ENCODE measurements at regions not wholly inside any gene's neighbourhood (a gene's known extent, or its start where the extent isn't known, plus 50 kb on each side); places are given as distances from the start of the nearest gene placed in this dataset.

DNA sequence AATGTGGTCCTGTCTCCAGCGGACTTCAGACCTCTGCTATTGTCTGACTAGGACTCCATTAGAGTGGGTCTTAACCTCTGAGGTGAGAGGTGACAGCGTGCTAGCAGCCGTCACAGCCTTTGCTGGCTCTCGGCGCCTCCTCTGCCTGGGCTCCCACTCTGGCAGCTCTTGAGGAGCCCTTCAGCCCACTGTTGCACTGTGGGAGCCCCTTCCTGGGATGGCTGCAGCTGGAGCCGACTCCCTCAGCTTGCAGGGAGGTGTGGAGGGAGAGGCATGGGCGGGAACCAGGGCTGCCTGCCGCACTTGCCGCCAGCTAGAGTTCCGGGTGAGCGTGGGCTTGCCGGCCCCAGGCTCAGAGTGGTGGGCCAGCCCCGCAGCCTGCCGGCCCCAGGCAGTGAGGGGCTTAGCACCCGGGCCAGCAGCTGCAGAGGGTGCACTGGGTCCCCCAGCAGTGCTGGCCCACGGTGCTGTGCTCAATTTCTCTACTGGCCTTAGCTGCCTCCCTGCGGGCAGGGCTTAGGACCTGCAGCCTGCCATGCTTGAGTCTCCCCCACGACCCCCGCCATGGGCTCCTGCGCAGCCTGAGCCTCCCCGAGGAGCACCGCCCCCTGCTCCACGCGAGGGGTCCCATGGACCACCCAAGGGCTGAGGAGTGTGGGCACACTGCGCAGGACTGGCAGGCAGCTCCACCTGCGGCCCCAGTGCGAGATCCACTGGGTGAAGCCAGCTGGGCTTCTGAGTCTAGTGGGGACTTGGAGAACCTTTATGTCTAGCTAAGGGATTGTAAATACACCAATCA is 163.4 kb upstream of the ITM2A start:
- no peak overlapping the region for H3K4me2 ChIP-seq
- H4K20me1 ChIP-seq (ENCODE audit: insufficient read depth, poor library complexity, severe bottlenecking): no peaks in the 10 kb centered on the region
- no peaks in the 10 kb centered on the region for H3K4me1 ChIP-seq (ENCODE audit: insufficient read depth)
- no peaks in the 10 kb centered on the region for H3K79me2 ChIP-seq
- H3K4me3 ChIP-seq: no peak overlapping the region
- TF ChIP-seq, protein P1, sequence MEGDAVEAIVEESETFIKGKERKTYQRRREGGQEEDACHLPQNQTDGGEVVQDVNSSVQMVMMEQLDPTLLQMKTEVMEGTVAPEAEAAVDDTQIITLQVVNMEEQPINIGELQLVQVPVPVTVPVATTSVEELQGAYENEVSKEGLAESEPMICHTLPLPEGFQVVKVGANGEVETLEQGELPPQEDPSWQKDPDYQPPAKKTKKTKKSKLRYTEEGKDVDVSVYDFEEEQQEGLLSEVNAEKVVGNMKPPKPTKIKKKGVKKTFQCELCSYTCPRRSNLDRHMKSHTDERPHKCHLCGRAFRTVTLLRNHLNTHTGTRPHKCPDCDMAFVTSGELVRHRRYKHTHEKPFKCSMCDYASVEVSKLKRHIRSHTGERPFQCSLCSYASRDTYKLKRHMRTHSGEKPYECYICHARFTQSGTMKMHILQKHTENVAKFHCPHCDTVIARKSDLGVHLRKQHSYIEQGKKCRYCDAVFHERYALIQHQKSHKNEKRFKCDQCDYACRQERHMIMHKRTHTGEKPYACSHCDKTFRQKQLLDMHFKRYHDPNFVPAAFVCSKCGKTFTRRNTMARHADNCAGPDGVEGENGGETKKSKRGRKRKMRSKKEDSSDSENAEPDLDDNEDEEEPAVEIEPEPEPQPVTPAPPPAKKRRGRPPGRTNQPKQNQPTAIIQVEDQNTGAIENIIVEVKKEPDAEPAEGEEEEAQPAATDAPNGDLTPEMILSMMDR (IDR thresholded peaks at IDR 0.05; ENCODE audit: poor library complexity): no peak
- TF ChIP-seq EZH2phosphoT487 (IDR thresholded peaks at IDR 0.05; ENCODE audit: low read depth, severe bottlenecking, unreplicated experiment): no peak
- TF ChIP-seq EZH2 (IDR thresholded peaks at IDR 0.05; ENCODE audit: borderline replicate concordance): no peak
- no peaks in the 10 kb centered on the region for H3K27me3 ChIP-seq
- DNase-seq (ENCODE audit: low spot score): no peak
- H3K27ac ChIP-seq: no peak overlapping the region
- H2AFZ ChIP-seq: no peak overlapping the region
- WGBS (ENCODE audit: low lambda C conversion rate, missing lambda C conversion rate): 82% methylated on average over 24 of the region's 27 CpGs
- H3K9me3 ChIP-seq (ENCODE audit: low read depth): peaks cover 10% of the 10 kb centered on the region
- H3K36me3 ChIP-seq (replicated peaks; ENCODE audit: insufficient read depth, low read depth): no peaks in the 10 kb centered on the region
- no peaks in the 10 kb centered on the region for H3K9me2 ChIP-seq (replicated peaks; ENCODE audit: insufficient read depth)

DNA sequence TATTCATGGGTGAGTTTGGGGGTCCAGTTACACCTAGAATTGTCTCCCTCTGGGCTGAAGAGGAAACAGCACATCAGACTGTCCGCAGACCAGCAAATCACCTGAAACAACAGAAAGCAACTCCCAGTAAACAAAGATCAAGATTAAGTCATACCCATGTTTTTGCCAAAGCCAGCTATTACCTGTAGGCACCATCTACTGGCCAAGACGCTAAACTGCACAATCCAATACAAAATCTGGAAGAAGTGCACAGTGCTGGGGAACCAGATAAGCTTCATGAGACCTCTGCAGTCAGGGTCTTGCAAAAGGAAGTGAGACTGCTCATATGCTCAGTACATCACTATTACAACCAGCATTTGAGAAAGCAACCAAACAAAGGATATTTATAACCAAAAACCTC is 157.5 kb upstream of the ITM2A start:
- Histone ChIP-seq H4K20me1 (ENCODE audit: insufficient read depth, poor library complexity, severe bottlenecking) (no peaks in the 10 kb centered on the region), H2AFZ (no peak overlapping the region), H3K9me2 (replicated peaks; ENCODE audit: insufficient read depth) (no peaks in the 10 kb centered on the region), H3K4me2 (no peak overlapping the region), H3K4me3 (no peak overlapping the region), H3K79me2 (no peaks in the 10 kb centered on the region), H3K4me1 (ENCODE audit: insufficient read depth) (no peaks in the 10 kb centered on the region), H3K27me3 (no peaks in the 10 kb centered on the region), H3K9me3 (ENCODE audit: low read depth) (peaks cover 10% of the 10 kb centered on the region), H3K27ac (no peak overlapping the region), H3K36me3 (replicated peaks; ENCODE audit: insufficient read depth, low read depth) (no peaks in the 10 kb centered on the region)
- 39% methylated on average over 2 of the region's 2 CpGs for WGBS (ENCODE audit: low lambda C conversion rate, missing lambda C conversion rate)
- DNase-seq (ENCODE audit: low spot score): no peak
- TF ChIP-seq EZH2phosphoT487 (IDR thresholded peaks at IDR 0.05; ENCODE audit: low read depth, severe bottlenecking, unreplicated experiment): no peak
- TF ChIP-seq EZH2 (IDR thresholded peaks at IDR 0.05; ENCODE audit: borderline replicate concordance): no peak
- TF ChIP-seq, protein P1 (IDR thresholded peaks at IDR 0.05; ENCODE audit: poor library complexity): no peak

DNA sequence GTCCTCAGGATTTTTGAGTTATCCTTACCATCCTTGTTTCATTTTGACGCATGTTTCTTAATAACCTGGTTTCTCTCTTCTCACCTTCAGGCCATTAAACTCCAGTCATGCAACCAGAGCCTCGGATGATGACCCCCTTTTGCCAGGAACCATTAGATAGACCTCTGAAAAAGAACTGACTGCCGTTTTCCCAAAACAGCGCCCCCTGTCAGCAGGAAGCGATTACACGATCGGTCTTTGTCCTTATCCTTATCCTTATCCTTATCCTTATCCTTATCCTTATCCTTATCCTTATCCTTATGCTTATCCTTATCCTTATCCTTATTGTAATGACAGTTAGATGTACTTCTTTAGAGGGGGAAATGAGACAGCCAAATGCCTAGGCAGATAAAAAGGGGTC is 148.4 kb upstream of the ITM2A start:
- no peak for DNase-seq (ENCODE audit: low spot score)
- TF ChIP-seq EZH2phosphoT487 (IDR thresholded peaks at IDR 0.05; ENCODE audit: low read depth, severe bottlenecking, unreplicated experiment) (no peak), EZH2 (IDR thresholded peaks at IDR 0.05; ENCODE audit: borderline replicate concordance) (no peak)
- TF ChIP-seq, protein P1 (IDR thresholded peaks at IDR 0.05; ENCODE audit: poor library complexity): no peak
- Histone ChIP-seq H3K4me1 (ENCODE audit: insufficient read depth) (no peaks in the 10 kb centered on the region), H3K36me3 (replicated peaks; ENCODE audit: insufficient read depth, low read depth) (no peaks in the 10 kb centered on the region), H3K27ac (no peak overlapping the region), H3K27me3 (no peaks in the 10 kb centered on the region), H3K79me2 (no peaks in the 10 kb centered on the region), H3K4me3 (no peak overlapping the region), H4K20me1 (ENCODE audit: insufficient read depth, poor library complexity, severe bottlenecking) (no peaks in the 10 kb centered on the region), H2AFZ (no peak overlapping the region), H3K4me2 (no peak overlapping the region), H3K9me2 (replicated peaks; ENCODE audit: insufficient read depth) (no peaks in the 10 kb centered on the region), H3K9me3 (ENCODE audit: low read depth) (peaks cover 2% of the 10 kb centered on the region)
- 68% methylated on average over 7 of the region's 7 CpGs for WGBS (ENCODE audit: low lambda C conversion rate, missing lambda C conversion rate)

Data from hepatocyte (in vitro differentiated cells).